HG02884 (cell line): ENCODE measurements at regions not wholly inside any gene's neighbourhood (a gene's known extent, or its start where the extent isn't known, plus 50 kb on each side); places are given as distances from the start of the nearest gene placed in this dataset.

Experiments
- ATAC-seq: cut with Tn5 transposase; IDR thresholded peaks from one replicate; pipeline ENCODE4 v1.9.1; 2021; ENCODE audit warnings: mild to moderate bottlenecking, moderate library complexity; ENCODE audit not compliant: unreplicated experiment

GRCh38 chr5:2575292-2575691, 176.2 kb downstream of the IRX2 start:
- no peak for ATAC-seq

- ATAC-seq, result no peak
These were observed 177.3 kb downstream of the IRX2 start for GRCh38 chr5:2574155-2574554.

GRCh38 chr5:2570586-2570985, 180.9 kb downstream of the IRX2 start:
- ATAC-seq, result no peak

GRCh38 chr5:2569774-2570542, 181.5 kb downstream of the IRX2 start:
- no peak for ATAC-seq

GRCh38 chr5:2569176-2569575, 182.3 kb downstream of the IRX2 start:
- no peak for ATAC-seq

- no peak for ATAC-seq
These were observed 185.2 kb downstream of the IRX2 start for GRCh38 chr5:2566284-2566683.

GRCh38 chr5:2565147-2565546, 186.3 kb downstream of the IRX2 start:
- no peak for ATAC-seq

GRCh38 chr5:2563046-2563445, 188.4 kb downstream of the IRX2 start:
- no peak for ATAC-seq

GRCh38 chr5:2562036-2562435, 189.4 kb downstream of the IRX2 start:
- no peak for ATAC-seq

- ATAC-seq, result no peak
These were observed 191.0 kb downstream of the IRX2 start for GRCh38 chr5:2560435-2560834.

GRCh38 chr5:2557435-2557834, 194.0 kb downstream of the IRX2 start:
- no peak for ATAC-seq

- ATAC-seq, result no peak
These were observed 195.0 kb downstream of the IRX2 start for GRCh38 chr5:2556375-2556966.

GRCh38 chr5:2553611-2554010, 197.9 kb downstream of the IRX2 start:
- no peak for ATAC-seq

- no peak for ATAC-seq
These were observed 201.0 kb downstream of the IRX2 start for GRCh38 chr5:2550509-2550908.

GRCh38 chr5:2549900-2550299, 201.6 kb downstream of the IRX2 start:
- no peak for ATAC-seq

- ATAC-seq, result no peak
These were observed 202.1 kb downstream of the IRX2 start for GRCh38 chr5:2549354-2549753.

GRCh38 chr5:2546938-2547337, 204.5 kb downstream of the IRX2 start:
- no peak for ATAC-seq

- ATAC-seq, result no peak
These were observed 207.5 kb downstream of the IRX2 start for GRCh38 chr5:2544003-2544402.

- no peak for ATAC-seq
These were observed 208.7 kb downstream of the IRX2 start for GRCh38 chr5:2542821-2543220.

GRCh38 chr5:2542026-2542425, 209.5 kb downstream of the IRX2 start:
- no peak for ATAC-seq

- no peak for ATAC-seq
These were observed 213.3 kb downstream of the IRX2 start for GRCh38 chr5:2538169-2538568.

GRCh38 chr5:2537378-2538145, 213.9 kb downstream of the IRX2 start:
- ATAC-seq, result no peak
